Trophoblast cell (in vitro differentiated cells and primary cell): ENCODE measurements at regions not wholly inside any gene's neighbourhood (a gene's known extent, or its start where the extent isn't known, plus 50 kb on each side); places are given as distances from the start of the nearest gene placed in this dataset.

Source experiments
- DNase-seq, 2 donors: peaks; one replicate each; pipeline ENCODE4 v3.0.0-alpha.2; 2016
- H2AFZ ChIP-seq: 2 replicates; pipeline ENCODE4 v1.6.1; 2013; ENCODE audit warnings: low read length, moderate library complexity, mild to moderate bottlenecking; ENCODE audit not compliant: insufficient read depth, poor library complexity
- H2AK5ac ChIP-seq: 2 replicates; pipeline ENCODE4 v1.6.1; 2013; ENCODE audit warnings: mild to moderate bottlenecking, low read length
- H2BK120ac ChIP-seq: 2 replicates; pipeline ENCODE4 v1.6.1; 2013; ENCODE audit warnings: low read length, mild to moderate bottlenecking, moderate library complexity; ENCODE audit not compliant: insufficient read depth, poor library complexity
- H2BK12ac ChIP-seq: 2 replicates; pipeline ENCODE4 v1.6.1; 2013; ENCODE audit warnings: mild to moderate bottlenecking, low read length, moderate library complexity
- H2BK5ac ChIP-seq: 2 replicates; pipeline ENCODE4 v1.6.1; 2013; ENCODE audit warnings: low read length, low read depth, moderate library complexity, mild to moderate bottlenecking; ENCODE audit not compliant: poor library complexity
- H3K14ac ChIP-seq: 2 replicates; pipeline ENCODE4 v1.6.1; 2013; ENCODE audit warnings: mild to moderate bottlenecking, low read length
- H3K18ac ChIP-seq: 2 replicates; pipeline ENCODE4 v1.6.1; 2013; ENCODE audit warnings: mild to moderate bottlenecking, low read length
- H3K23ac ChIP-seq: 2 replicates; pipeline ENCODE4 v1.6.1; 2013; ENCODE audit warnings: low read length
- H3K27ac ChIP-seq: 2 replicates; pipeline ENCODE4 v1.5.1; 2013; ENCODE audit warnings: low read depth, mild to moderate bottlenecking, inconsistent platforms, low read length, moderate library complexity
- H3K27me3 ChIP-seq: 2 replicates; pipeline ENCODE4 v1.6.1; 2013; ENCODE audit warnings: inconsistent platforms, mild to moderate bottlenecking, low read length, moderate library complexity; ENCODE audit not compliant: insufficient read depth
- H3K36me3 ChIP-seq, 2 experiments: 1 replicate in 1 of 2; 2 replicates in 1 of 2; pipeline ENCODE4 v1.6.1; 2013; ENCODE audit warnings: low read length in 2 of 2, mild to moderate bottlenecking in 2 of 2, moderate library complexity in 1 of 2; ENCODE audit not compliant: insufficient read depth in 2 of 2, control insufficient read depth in 1 of 2
- H3K4ac ChIP-seq: 2 replicates; pipeline ENCODE4 v1.6.1; 2013; ENCODE audit warnings: low read depth, mild to moderate bottlenecking, low read length, moderate library complexity
- H3K4me1 ChIP-seq, 2 experiments: 1 replicate in 1 of 2; 2 replicates in 1 of 2; pipeline ENCODE4 v1.6.1; 2013; ENCODE audit warnings: low read length in 2 of 2, mild to moderate bottlenecking in 2 of 2, moderate library complexity in 1 of 2; ENCODE audit not compliant: insufficient read depth in 2 of 2, control insufficient read depth in 1 of 2
- H3K4me2 ChIP-seq: 2 replicates; pipeline ENCODE4 v1.6.1; 2013; ENCODE audit warnings: inconsistent platforms, mild to moderate bottlenecking, low read length, moderate library complexity
- H3K4me3 ChIP-seq: 2 replicates; pipeline ENCODE4 v1.5.1; 2013; ENCODE audit warnings: mild to moderate bottlenecking, low read depth, low read length, inconsistent platforms
- H3K79me1 ChIP-seq: one replicate; pipeline ENCODE4 v1.6.1; 2013; ENCODE audit warnings: low read length
- H3K79me2 ChIP-seq: 2 replicates; pipeline ENCODE4 v1.6.1; 2013; ENCODE audit warnings: low read length, mild to moderate bottlenecking; ENCODE audit not compliant: control insufficient read depth, insufficient read depth, poor library complexity
- H3K9ac ChIP-seq: 2 replicates; pipeline ENCODE4 v1.6.1; 2013; ENCODE audit warnings: mild to moderate bottlenecking, low read length
- H3K9me3 ChIP-seq: 2 replicates; pipeline ENCODE4 v1.6.1; 2013; ENCODE audit warnings: low read depth, mild to moderate bottlenecking, control low read depth, inconsistent platforms, low read length; ENCODE audit not compliant: insufficient read depth
- H4K12ac ChIP-seq: 2 replicates; pipeline ENCODE4 v1.6.1; 2013; ENCODE audit warnings: low read depth, mild to moderate bottlenecking, low read length, moderate library complexity
- H4K8ac ChIP-seq: 2 replicates; pipeline ENCODE4 v1.6.1; 2013; ENCODE audit warnings: low read depth, mild to moderate bottlenecking, low read length, moderate library complexity
- H4K91ac ChIP-seq: one replicate; pipeline ENCODE4 v1.6.1; 2013; ENCODE audit warnings: low read depth, mild to moderate bottlenecking, low read length, moderate library complexity
- WGBS: extraction: QIAGEN DNeasy Blood & Tissue Kit; methylation state at CpG from one replicate; pipeline ENCODE4 v1.1.7; 2013; ENCODE audit warnings: missing lambda C conversion rate; ENCODE audit not compliant: insufficient read length, insufficient coverage; ENCODE audit errors: extremely low coverage; 5-methylcytosine and 5-hydroxymethylcytosine counted together

DNA sequence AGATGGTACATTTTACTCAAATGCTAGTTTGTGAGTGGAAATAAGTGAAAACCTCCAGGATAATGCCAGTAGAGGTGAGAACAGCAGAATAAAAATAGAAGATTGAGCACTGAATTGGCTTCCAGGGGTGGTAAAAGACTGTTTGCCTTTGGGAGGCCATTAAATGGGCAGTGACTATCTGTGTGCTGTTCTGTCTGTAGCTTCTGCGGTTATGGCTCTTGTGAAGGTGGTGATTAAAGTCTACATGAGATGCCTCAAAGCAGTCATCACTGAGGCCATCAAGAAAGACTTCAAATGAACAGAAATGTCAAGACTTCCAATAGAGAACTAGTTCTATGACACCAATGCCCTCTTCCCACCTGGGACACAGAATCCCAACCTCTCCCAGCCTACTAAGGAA lies 108.8 kb downstream of the EFHB start:
- H3K9me3 ChIP-seq = peaks cover 5% of the 10 kb centered on the region
- no peak overlapping the region for H4K91ac ChIP-seq
- no peaks in the 10 kb centered on the region for H3K36me3 ChIP-seq
- no peak overlapping the region for H3K18ac ChIP-seq
- no peak for DNase-seq
- H4K12ac ChIP-seq = no peak overlapping the region
- H3K9ac ChIP-seq = no peak overlapping the region
- H3K4ac ChIP-seq = no peak overlapping the region
- no peak overlapping the region for H2AFZ ChIP-seq
- no peak overlapping the region for H3K4me3 ChIP-seq
- no peaks in the 10 kb centered on the region for H3K79me1 ChIP-seq
- H3K27ac ChIP-seq = no peak overlapping the region
- no peak overlapping the region for H2BK120ac ChIP-seq
- H3K4me1 ChIP-seq = no peaks in the 10 kb centered on the region
- H2BK12ac ChIP-seq = no peak overlapping the region
- no peak overlapping the region for H2AK5ac ChIP-seq
- no peak overlapping the region for H2BK5ac ChIP-seq
- no CpG with 5 or more reads among the region's 1 CpG for WGBS
- no peaks in the 10 kb centered on the region for H3K79me2 ChIP-seq
- no peak overlapping the region for H4K8ac ChIP-seq
- H3K27me3 ChIP-seq = no peaks in the 10 kb centered on the region
- no peak overlapping the region for H3K4me2 ChIP-seq
- H3K23ac ChIP-seq = no peak overlapping the region
- no peak overlapping the region for H3K14ac ChIP-seq

DNA sequence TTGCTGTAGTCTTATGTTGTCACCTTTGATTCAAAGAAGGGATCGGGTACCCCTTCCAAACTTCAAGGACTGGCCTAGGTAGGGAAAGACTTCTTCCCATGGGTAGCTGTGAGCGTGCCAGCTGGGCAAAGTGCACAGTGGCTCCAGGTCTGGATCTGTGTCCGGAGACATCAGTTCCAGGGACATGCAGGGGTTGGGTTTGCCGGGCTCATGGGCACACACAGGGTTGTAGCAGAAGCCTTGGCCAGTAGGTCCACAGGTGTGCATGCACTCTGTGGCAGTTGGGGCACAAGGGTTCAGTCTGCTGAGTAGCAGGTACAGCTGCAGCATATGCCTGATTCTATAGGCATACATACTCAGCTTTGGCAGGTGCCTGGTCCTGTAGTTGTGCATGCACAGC lies 111.2 kb downstream of the EFHB start:
- Histone ChIP-seq H2BK12ac (no peak overlapping the region), H4K91ac (no peak overlapping the region), H3K4me3 (no peak overlapping the region), H3K4ac (no peak overlapping the region), H3K9ac (no peak overlapping the region), H2AK5ac (no peak overlapping the region), H4K12ac (no peak overlapping the region), H3K4me1 (no peaks in the 10 kb centered on the region), H3K36me3 (no peaks in the 10 kb centered on the region), H3K27me3 (no peaks in the 10 kb centered on the region), H2BK120ac (no peak overlapping the region), H3K9me3 (peaks cover 5% of the 10 kb centered on the region), H3K27ac (no peak overlapping the region), H3K14ac (no peak overlapping the region), H3K23ac (no peak overlapping the region), H2BK5ac (no peak overlapping the region), H3K4me2 (no peak overlapping the region), H3K18ac (no peak overlapping the region), H3K79me2 (no peaks in the 10 kb centered on the region), H3K79me1 (no peaks in the 10 kb centered on the region), H2AFZ (no peak overlapping the region), H4K8ac (no peak overlapping the region)
- WGBS = no CpG with 5 or more reads among the region's 4 CpGs
- DNase-seq = no peak

DNA sequence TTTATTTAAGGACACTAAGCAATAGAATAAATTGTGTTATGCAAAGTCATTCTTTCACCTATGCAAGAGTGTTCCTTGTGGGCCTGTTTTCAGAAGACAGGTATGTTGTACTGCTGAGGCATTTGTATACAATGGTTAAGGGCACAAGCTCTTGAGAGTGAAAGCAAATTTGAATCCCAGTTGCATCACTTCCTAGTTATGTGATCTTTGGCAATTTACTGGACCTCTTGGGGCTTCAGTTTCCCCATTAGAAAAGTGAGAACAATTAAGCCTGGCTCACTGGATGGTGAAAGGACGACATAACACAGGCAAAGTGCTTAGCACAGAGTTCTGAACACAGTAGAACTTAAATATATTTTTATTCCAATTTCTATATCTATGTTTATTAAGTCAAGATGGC lies 117.4 kb downstream of the EFHB start:
- Histone ChIP-seq H3K79me1 (no peaks in the 10 kb centered on the region), H3K9me3 (no peaks in the 10 kb centered on the region), H2AFZ (no peak overlapping the region), H3K79me2 (no peaks in the 10 kb centered on the region), H3K4me2 (no peak overlapping the region), H2BK12ac (no peak overlapping the region), H3K23ac (no peak overlapping the region), H3K4me3 (no peak overlapping the region), H4K8ac (no peak overlapping the region), H3K9ac (no peak overlapping the region), H3K36me3 (no peaks in the 10 kb centered on the region), H3K4me1 (no peaks in the 10 kb centered on the region), H3K18ac (no peak overlapping the region), H3K27me3 (no peaks in the 10 kb centered on the region), H2AK5ac (no peak overlapping the region), H4K91ac (no peak overlapping the region), H3K14ac (no peak overlapping the region), H2BK5ac (no peak overlapping the region), H2BK120ac (no peak overlapping the region), H3K27ac (no peak overlapping the region), H4K12ac (no peak overlapping the region), H3K4ac (no peak overlapping the region)
- no CpG with 5 or more reads among the region's 1 CpG for WGBS
- no peak for DNase-seq

- no peaks in the 10 kb centered on the region for H3K4me1 ChIP-seq
- H2AFZ ChIP-seq = no peak overlapping the region
- no peak overlapping the region for H3K23ac ChIP-seq
- H3K4me3 ChIP-seq = no peak overlapping the region
- no peaks in the 10 kb centered on the region for H3K79me2 ChIP-seq
- H3K14ac ChIP-seq = no peak overlapping the region
- H3K36me3 ChIP-seq = no peaks in the 10 kb centered on the region
- H4K91ac ChIP-seq = no peak overlapping the region
- DNase-seq = no peak
- H3K4me2 ChIP-seq = no peak overlapping the region
- no peak overlapping the region for H3K4ac ChIP-seq
- no peaks in the 10 kb centered on the region for H3K79me1 ChIP-seq
- H2BK5ac ChIP-seq = no peak overlapping the region
- H2AK5ac ChIP-seq = no peak overlapping the region
- H2BK120ac ChIP-seq = no peak overlapping the region
- no peaks in the 10 kb centered on the region for H3K27me3 ChIP-seq
- no peak overlapping the region for H2BK12ac ChIP-seq
- H4K12ac ChIP-seq = no peak overlapping the region
- H3K9me3 ChIP-seq = no peaks in the 10 kb centered on the region
- H3K27ac ChIP-seq = no peak overlapping the region
- H4K8ac ChIP-seq = no peak overlapping the region
- no peak overlapping the region for H3K18ac ChIP-seq
- no peak overlapping the region for H3K9ac ChIP-seq
- WGBS = no CpG with 5 or more reads among the region's 1 CpG
Measured at GRCh38 chr3:19815805-19816204, 118.2 kb downstream of the EFHB start.
